H1 (cell line): ENCODE measurements at regions not wholly inside any gene's neighbourhood (a gene's known extent, or its start where the extent isn't known, plus 50 kb on each side); places are given as distances from the start of the nearest gene placed in this dataset.

Experiments used
- CTCF ChIA-PET: fragments of 300-600 bp; sonication (Branson Sonifier 250); formaldehyde crosslinking; loops from one replicate; lab custom pipeline; 2021; ENCODE audit not compliant: partially characterized antibody; lab: Charles Lee
- POLR2A ChIA-PET: fragments of 300-600 bp; sonication (Branson Sonifier 250); formaldehyde crosslinking; loops from one replicate; lab custom pipeline; 2021; ENCODE audit warnings: inconsistent platforms; ENCODE audit not compliant: partially characterized antibody; lab: Charles Lee
- DNase-seq, 2 experiments: peaks; one replicate each; pipeline versions ENCODE4 v3.0.0 to v3.0.0-alpha.2; 2010 to 2022; ENCODE audit warnings: low spot score in 2 of 2, low read depth in 1 of 2, mixed read lengths in 1 of 2
- FAIRE-seq: peaks from 2 replicates; lab custom pipeline; 2011; peaks lifted over from hg19 to GRCh38; lab: Jason Lieb, UNC
- H2AFZ ChIP-seq: 2 replicates; pipeline ENCODE4 v1.8.1; 2012; ENCODE audit warnings: low read length, inconsistent platforms
- H2AK5ac ChIP-seq: 2 replicates; pipeline ENCODE4 v1.6.1; 2013; ENCODE audit warnings: low read depth, low read length
- H2BK120ac ChIP-seq: replicated peaks from 2 replicates; pipeline ENCODE3; 2013; ENCODE audit warnings: low read depth, low read length, inconsistent platforms
- H2BK12ac ChIP-seq: 2 replicates; pipeline ENCODE4 v1.6.1; 2013; ENCODE audit warnings: low read depth, low read length
- H2BK15ac ChIP-seq: 2 replicates; pipeline ENCODE4 v1.6.1; 2013; ENCODE audit warnings: low read length
- H2BK20ac ChIP-seq: 2 replicates; pipeline ENCODE4 v1.6.1; 2013; ENCODE audit warnings: low read length
- H2BK5ac ChIP-seq: 2 replicates; pipeline ENCODE4 v1.6.1; 2013; ENCODE audit warnings: low read depth, low read length
- H3K14ac ChIP-seq: 2 replicates; pipeline ENCODE4 v1.6.1; 2013; ENCODE audit warnings: inconsistent platforms; ENCODE audit not compliant: insufficient read length
- H3K18ac ChIP-seq: 2 replicates; pipeline ENCODE4 v1.6.1; 2013; ENCODE audit warnings: low read length; ENCODE audit errors: extremely low read depth
- H3K23ac ChIP-seq: 2 replicates; pipeline ENCODE4 v1.6.1; 2013; ENCODE audit warnings: inconsistent platforms; ENCODE audit not compliant: insufficient read length
- H3K23me2 ChIP-seq: 2 replicates; pipeline ENCODE4 v1.6.1; 2013; ENCODE audit warnings: low read depth, low read length
- H3K27ac ChIP-seq: 2 replicates; pipeline ENCODE4 v1.6.1; 2011; ENCODE audit warnings: low read depth, low read length, inconsistent platforms
- H3K27me3 ChIP-seq, 4 experiments: replicated peaks in 1 of 4; 1 replicate in 1 of 4; 2 replicates in 3 of 4; pipeline versions ENCODE4 v1.6.1 to v1.8.1; 2011 to 2013; ENCODE audit warnings: low read length in 3 of 4, mild to moderate bottlenecking in 3 of 4, inconsistent platforms in 2 of 4, mixed read lengths in 2 of 4, moderate library complexity in 1 of 4; ENCODE audit not compliant: control insufficient read depth in 3 of 4, insufficient read depth in 3 of 4; ENCODE audit errors: extremely low read depth in 1 of 4
- H3K36me3 ChIP-seq, 4 experiments: 2 replicates each; pipeline versions ENCODE4 v1.6.1 to v1.8.1; 2011 to 2013; ENCODE audit warnings: mild to moderate bottlenecking in 4 of 4, low read length in 3 of 4, moderate library complexity in 2 of 4, control low read depth in 1 of 4, inconsistent platforms in 1 of 4; ENCODE audit not compliant: insufficient read depth in 4 of 4, control insufficient read depth in 2 of 4
- H3K4ac ChIP-seq: replicated peaks from 2 replicates; pipeline ENCODE3; 2013; ENCODE audit warnings: low read length, low read depth, mixed read lengths, inconsistent platforms; ENCODE audit not compliant: insufficient read length
- H3K4me1 ChIP-seq, 4 experiments: replicated peaks in 1 of 4; 1 replicate in 1 of 4; 2 replicates in 3 of 4; pipeline versions ENCODE4 v1.6.1 to v1.8.1; 2011 to 2013; ENCODE audit warnings: low read length in 3 of 4, inconsistent platforms in 2 of 4, mixed read lengths in 1 of 4; ENCODE audit not compliant: insufficient read depth in 4 of 4, control insufficient read depth in 3 of 4
- H3K4me2 ChIP-seq, 2 experiments: 2 replicates each; pipeline versions ENCODE4 v1.6.1 to v1.8.1; 2011 to 2013; ENCODE audit warnings: low read depth in 2 of 2, low read length in 2 of 2, control low read depth in 1 of 2, inconsistent platforms in 1 of 2, mild to moderate bottlenecking in 1 of 2; ENCODE audit not compliant: insufficient read depth in 1 of 2
- H3K4me3 ChIP-seq, 4 experiments: fragments of 200-600, 300-600 bp in 1 of 4; sonication (generic), shearing (Covaris generic), sonication (Bioruptor Twin) in 1 of 4; 2 replicates each; pipeline versions ENCODE4 v1.5.1 to v1.8.1; 2011 to 2016; ENCODE audit warnings: low read length in 4 of 4, low read depth in 3 of 4, control low read depth in 2 of 4, inconsistent platforms in 2 of 4, mild to moderate bottlenecking in 2 of 4, mixed read lengths in 1 of 4, moderate library complexity in 1 of 4; ENCODE audit not compliant: insufficient read depth in 2 of 4; ENCODE audit errors: extremely low read depth in 1 of 4
- H3K56ac ChIP-seq: replicated peaks from 2 replicates; pipeline ENCODE3; 2013; ENCODE audit warnings: low read depth, mild to moderate bottlenecking, mixed read lengths, low read length, inconsistent platforms; ENCODE audit not compliant: insufficient read length
- H3K79me1 ChIP-seq: 2 replicates; pipeline ENCODE4 v1.6.1; 2013; ENCODE audit warnings: low read depth, low read length, control low read depth
- H3K79me2 ChIP-seq, 2 experiments: 2 replicates each; pipeline versions ENCODE4 v1.6.1 to v1.8.1; 2012 to 2013; ENCODE audit warnings: low read length in 2 of 2, mild to moderate bottlenecking in 2 of 2, inconsistent platforms in 1 of 2; ENCODE audit not compliant: insufficient read depth in 2 of 2, control insufficient read depth in 1 of 2
- H3K9ac ChIP-seq, 4 experiments: replicated peaks in 1 of 4; 1 replicate in 1 of 4; 2 replicates in 3 of 4; pipeline versions ENCODE4 v1.6.1 to v1.8.1; 2011 to 2013; ENCODE audit warnings: low read depth in 3 of 4, low read length in 3 of 4, control low read depth in 2 of 4, mild to moderate bottlenecking in 2 of 4, moderate library complexity in 2 of 4, inconsistent platforms in 1 of 4; ENCODE audit errors: extremely low read depth in 1 of 4
- H3K9me3 ChIP-seq, 2 experiments: 2 replicates each; pipeline versions ENCODE4 v1.6.1 to v1.8.1; 2012 to 2013; ENCODE audit warnings: mild to moderate bottlenecking in 2 of 2, moderate library complexity in 2 of 2, control low read depth in 1 of 2, inconsistent platforms in 1 of 2, low read depth in 1 of 2, low read length in 1 of 2, mixed read lengths in 1 of 2; ENCODE audit not compliant: insufficient read depth in 2 of 2
- H4K20me1 ChIP-seq, 2 experiments: replicated peaks in 1 of 2; 2 replicates each; pipeline versions ENCODE3 to v1.8.1; 2011 to 2013; ENCODE audit warnings: inconsistent platforms in 2 of 2, low read length in 2 of 2, mild to moderate bottlenecking in 1 of 2; ENCODE audit not compliant: insufficient read depth in 2 of 2, control insufficient read depth in 1 of 2
- H4K5ac ChIP-seq: 2 replicates; pipeline ENCODE4 v1.6.1; 2013; ENCODE audit warnings: low read length, low read depth, mixed read lengths, inconsistent platforms; ENCODE audit not compliant: insufficient read length
- H4K8ac ChIP-seq: 2 replicates; pipeline ENCODE4 v1.8.0; 2013; ENCODE audit warnings: mild to moderate bottlenecking, moderate library complexity, low read length, inconsistent platforms; ENCODE audit not compliant: insufficient read depth; ENCODE audit errors: extremely low read depth
- H4K91ac ChIP-seq: replicated peaks from 2 replicates; pipeline ENCODE3; 2013; ENCODE audit warnings: low read length, mixed read lengths, inconsistent platforms; ENCODE audit not compliant: insufficient read length
- ASH2L ChIP-seq: fragments of 200-600, 300-600 bp; sonication (generic); IDR thresholded peaks from one replicate; pipeline ENCODE4 v1.7.1; 2017; ENCODE audit warnings: low read length
- CEBPB ChIP-seq: IDR thresholded peaks from 2 replicates; pipeline ENCODE4 v1.6.1; 2012; ENCODE audit warnings: low read depth, low read length
- E2F6 ChIP-seq: IDR thresholded peaks from 2 replicates; pipeline ENCODE4 v1.6.1; 2012; ENCODE audit warnings: inconsistent platforms
- EZH2 ChIP-seq: fragments of 200-600 bp; sonication (generic); IDR thresholded peaks from 2 replicates; pipeline ENCODE4 v1.7.1; 2012; ENCODE audit warnings: low read depth, mild to moderate bottlenecking, moderate library complexity, low read length, inconsistent platforms; ENCODE audit not compliant: severe bottlenecking
- KDM1A ChIP-seq: fragments of 200-600, 300-600 bp; sonication (generic); IDR thresholded peaks from 2 replicates; pipeline ENCODE4 v1.7.1; 2016; ENCODE audit warnings: mild to moderate bottlenecking, low read length, borderline replicate concordance
- PHF8 ChIP-seq: fragments of 200-600 bp; sonication (generic); conservative IDR thresholded peaks from 2 replicates; pipeline ENCODE4 v1.7.1; 2012; ENCODE audit warnings: low read depth, mild to moderate bottlenecking, inconsistent platforms, low read length, moderate library complexity
- RBBP5 ChIP-seq: IDR thresholded peaks from 2 replicates; pipeline ENCODE4 v1.7.1; 2012; ENCODE audit warnings: low read depth, mild to moderate bottlenecking, inconsistent platforms, low read length, moderate library complexity, borderline replicate concordance
- SAP30 ChIP-seq: fragments of 300-600 bp; sonication (generic); IDR thresholded peaks from 2 replicates; pipeline ENCODE4 v1.7.1; 2012; ENCODE audit warnings: low read length, moderate library complexity, mild to moderate bottlenecking, inconsistent platforms; ENCODE audit not compliant: insufficient read depth, insufficient replicate concordance
- SRF ChIP-seq: IDR thresholded peaks from 2 replicates; pipeline ENCODE4 v1.6.1; 2011; ENCODE audit warnings: mild to moderate bottlenecking, low read depth, low read length, moderate library complexity
- TAF1 ChIP-seq: IDR thresholded peaks from 2 replicates; pipeline ENCODE4 v1.6.1; 2011; ENCODE audit warnings: mild to moderate bottlenecking, low read depth, low read length
- TBP ChIP-seq: IDR thresholded peaks from 2 replicates; pipeline ENCODE4 v1.6.1; 2011; ENCODE audit warnings: low read depth, low read length, improper control_type of control experiment
- WGBS, 2 experiments: shearing (Covaris generic) in 1 of 2; methylation state at CpG; one replicate each; pipeline versions ENCODE4 v1.1.6 to v1.1.7; 2013 to 2015; ENCODE audit warnings: low lambda C conversion rate in 2 of 2, mixed read lengths in 2 of 2, inconsistent platforms in 1 of 2, low coverage in 1 of 2, missing lambda C conversion rate in 1 of 2; ENCODE audit not compliant: insufficient replicate concordance in 2 of 2, insufficient coverage in 1 of 2, insufficient read length in 1 of 2; ENCODE audit errors: extremely low coverage in 1 of 2, missing lambda C conversion rate in 1 of 2; 5-methylcytosine and 5-hydroxymethylcytosine counted together

GRCh38 chr11:133715602-133716001 lies 129.7 kb downstream of the SPATA19 start:
- H2BK120ac ChIP-seq: no peak overlapping the region
- H3K23me2 ChIP-seq: no peaks in the 10 kb centered on the region; the same call in 1 of the 2 replicates
- H3K79me1 ChIP-seq: no peaks in the 10 kb centered on the region
- H4K20me1 ChIP-seq: no peaks in the 10 kb centered on the region
- H3K14ac ChIP-seq: no peak overlapping the region
- H3K4me2 ChIP-seq: no peak overlapping the region
- DNase-seq (no peak), FAIRE-seq (no peak)
- H3K23ac ChIP-seq: no peak overlapping the region
- no peaks in the 10 kb centered on the region for H3K36me3 ChIP-seq
- CTCF ChIA-PET: interaction anchor here (0.8 to 5.0 kb wide), 5 partner anchors 17 to 581 kb away, joined by 3 to 14 read pairs (median 4); no protein-coding TSS in a partner anchor
- H3K9ac ChIP-seq: no peak overlapping the region
- no peak overlapping the region for H3K4ac ChIP-seq
- no peak overlapping the region for H4K5ac ChIP-seq
- no peak overlapping the region for H2AFZ ChIP-seq
- no peak overlapping the region for H2BK5ac ChIP-seq
- H3K79me2 ChIP-seq: no peaks in the 10 kb centered on the region
- H2AK5ac ChIP-seq: no peak overlapping the region
- H4K91ac ChIP-seq: no peak overlapping the region
- POLR2A ChIA-PET: no interaction called here
- no peak overlapping the region for H3K4me3 ChIP-seq
- peak overlapping the region; percentile 14; the same call in 1 of the 2 replicates for H2BK12ac ChIP-seq
- 87% methylated on average over 7 of the region's 7 CpGs; no CpG with 5 or more reads in 1 of the 2 experiments for WGBS, 2 experiments
- H2BK20ac ChIP-seq: 0 out of 2 replicates have a peak overlapping the region, but pooled peaks have one; percentile 28
- H2BK15ac ChIP-seq: no peak overlapping the region
- no peak overlapping the region for H3K56ac ChIP-seq
- no peak overlapping the region for H3K18ac ChIP-seq
- H4K8ac ChIP-seq: no peak overlapping the region
- H3K27me3 ChIP-seq: peaks cover 0 to 12% (median 2%) of the 10 kb centered on the region in 4 experiments; a peak in 4 of 7 replicates
- peaks cover 0 to 36% (median 10%) of the 10 kb centered on the region in 4 experiments; a peak in 6 of 7 replicates for H3K4me1 ChIP-seq
- no peak overlapping the region for H3K27ac ChIP-seq
- no peaks in the 10 kb centered on the region for H3K9me3 ChIP-seq
- TF ChIP-seq EZH2 (no peak), TAF1 (no peak), TBP (no peak), PHF8 (no peak), RBBP5 (no peak), SRF (no peak), ASH2L (no peak), E2F6 (no peak), KDM1A (no peak), CEBPB (no peak), SAP30 (no peak)
